ENCODE measurements at regions not wholly inside any gene's neighbourhood (a gene's known extent, or its start where the extent isn't known, plus 50 kb on each side); places are given as distances from the start of the nearest gene placed in this dataset.

DNA sequence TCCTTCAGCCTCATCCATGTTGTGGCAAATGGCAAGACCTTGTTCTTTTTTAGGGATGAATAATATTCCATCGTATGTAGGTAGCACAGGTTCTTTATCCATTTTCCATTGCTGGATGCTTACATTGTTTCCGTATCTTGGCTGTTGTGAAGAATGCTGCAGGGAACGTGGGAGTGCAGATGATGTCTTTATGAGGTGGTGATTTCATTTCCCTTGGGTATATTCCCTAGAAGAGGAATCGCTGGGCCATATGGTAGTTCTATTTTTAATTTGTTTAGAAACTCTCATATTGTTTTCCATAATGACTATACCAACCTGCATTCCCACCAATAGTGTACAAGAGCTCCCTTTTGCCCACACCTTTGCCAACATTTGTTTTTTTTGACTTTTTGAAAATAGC is 186.3 kb upstream of the TMTC4 start:
- no peak overlapping the region for H3K27ac ChIP-seq

DNA sequence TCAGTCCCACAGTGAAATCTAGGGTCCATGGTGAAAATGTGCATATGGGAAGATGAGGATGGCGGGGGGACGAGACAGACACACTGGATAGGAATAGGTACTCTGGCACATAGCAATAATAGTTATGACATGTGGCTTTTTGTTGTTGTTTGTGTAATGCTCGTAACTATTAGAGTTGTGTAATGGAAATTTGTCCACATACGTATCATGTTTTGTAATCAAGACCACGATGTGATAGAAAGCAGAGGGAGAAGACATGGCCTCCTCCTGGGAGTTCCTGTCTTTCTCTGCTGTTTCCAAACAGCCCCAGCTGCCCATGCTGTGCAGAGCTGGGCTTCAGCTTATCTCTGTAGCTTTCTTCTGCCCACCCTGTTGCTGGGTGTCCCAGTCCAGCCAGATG is 185.3 kb upstream of the TMTC4 start:
- H3K27ac ChIP-seq = no peak overlapping the region
- TF ChIP-seq ZFX (IDR thresholded peaks at IDR 0.05) = no peak
- TF ChIP-seq, protein P1, sequence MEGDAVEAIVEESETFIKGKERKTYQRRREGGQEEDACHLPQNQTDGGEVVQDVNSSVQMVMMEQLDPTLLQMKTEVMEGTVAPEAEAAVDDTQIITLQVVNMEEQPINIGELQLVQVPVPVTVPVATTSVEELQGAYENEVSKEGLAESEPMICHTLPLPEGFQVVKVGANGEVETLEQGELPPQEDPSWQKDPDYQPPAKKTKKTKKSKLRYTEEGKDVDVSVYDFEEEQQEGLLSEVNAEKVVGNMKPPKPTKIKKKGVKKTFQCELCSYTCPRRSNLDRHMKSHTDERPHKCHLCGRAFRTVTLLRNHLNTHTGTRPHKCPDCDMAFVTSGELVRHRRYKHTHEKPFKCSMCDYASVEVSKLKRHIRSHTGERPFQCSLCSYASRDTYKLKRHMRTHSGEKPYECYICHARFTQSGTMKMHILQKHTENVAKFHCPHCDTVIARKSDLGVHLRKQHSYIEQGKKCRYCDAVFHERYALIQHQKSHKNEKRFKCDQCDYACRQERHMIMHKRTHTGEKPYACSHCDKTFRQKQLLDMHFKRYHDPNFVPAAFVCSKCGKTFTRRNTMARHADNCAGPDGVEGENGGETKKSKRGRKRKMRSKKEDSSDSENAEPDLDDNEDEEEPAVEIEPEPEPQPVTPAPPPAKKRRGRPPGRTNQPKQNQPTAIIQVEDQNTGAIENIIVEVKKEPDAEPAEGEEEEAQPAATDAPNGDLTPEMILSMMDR (conservative IDR thresholded peaks at IDR 0.05) = no peak

More for the DNA sequence above, 186.3 kb upstream of the TMTC4 start:
- TF ChIP-seq ZFX (IDR thresholded peaks at IDR 0.05) = no peak
- TF ChIP-seq, protein P1 (conservative IDR thresholded peaks at IDR 0.05) = no peak

DNA sequence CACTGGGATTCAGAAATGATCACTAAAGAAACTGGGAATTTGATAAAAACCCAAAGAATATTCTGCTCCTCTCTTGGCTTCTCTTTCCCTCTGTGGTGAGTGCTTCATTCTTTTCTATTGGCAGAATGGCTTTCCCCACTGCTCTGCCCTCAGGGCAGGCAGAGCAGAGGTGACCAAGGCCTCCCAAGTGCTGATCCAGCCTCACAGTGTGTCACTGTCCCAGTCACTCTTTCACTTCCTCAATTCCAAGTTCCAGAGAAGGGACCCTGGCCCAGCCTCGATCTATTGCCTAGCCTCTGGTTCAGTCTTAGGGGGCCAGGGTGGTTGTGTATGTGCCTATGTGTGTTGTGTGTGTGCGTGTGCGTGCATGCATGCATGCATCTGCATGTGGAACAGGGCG is 180.6 kb upstream of the TMTC4 start:
- no peak for TF ChIP-seq ZFX (IDR thresholded peaks at IDR 0.05)
- TF ChIP-seq, protein P1 (conservative IDR thresholded peaks at IDR 0.05) = no peak
- H3K27ac ChIP-seq = no peak overlapping the region

DNA sequence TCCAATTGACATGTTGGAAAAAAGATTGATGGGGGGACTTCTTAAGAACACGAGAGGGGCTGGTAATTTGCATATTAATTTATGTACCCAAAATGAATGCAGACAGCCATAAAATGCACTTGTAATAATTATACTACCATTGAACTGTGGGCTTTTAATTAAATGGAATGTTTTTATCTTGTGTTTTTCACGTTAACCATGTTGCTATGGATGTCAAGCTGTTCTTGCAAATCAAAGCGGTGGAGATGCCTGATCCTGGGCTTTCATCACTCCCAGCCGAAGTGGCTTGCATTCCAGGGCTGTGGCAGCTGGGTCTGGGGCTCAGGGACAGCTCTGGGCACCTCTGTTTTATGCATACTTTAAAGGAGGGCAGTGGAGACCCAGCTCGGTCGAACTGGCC is 179.4 kb upstream of the TMTC4 start:
- H3K27ac ChIP-seq = no peak overlapping the region
- no peak for TF ChIP-seq ZFX (IDR thresholded peaks at IDR 0.05)
- TF ChIP-seq, protein P1 (conservative IDR thresholded peaks at IDR 0.05) = no peak

DNA sequence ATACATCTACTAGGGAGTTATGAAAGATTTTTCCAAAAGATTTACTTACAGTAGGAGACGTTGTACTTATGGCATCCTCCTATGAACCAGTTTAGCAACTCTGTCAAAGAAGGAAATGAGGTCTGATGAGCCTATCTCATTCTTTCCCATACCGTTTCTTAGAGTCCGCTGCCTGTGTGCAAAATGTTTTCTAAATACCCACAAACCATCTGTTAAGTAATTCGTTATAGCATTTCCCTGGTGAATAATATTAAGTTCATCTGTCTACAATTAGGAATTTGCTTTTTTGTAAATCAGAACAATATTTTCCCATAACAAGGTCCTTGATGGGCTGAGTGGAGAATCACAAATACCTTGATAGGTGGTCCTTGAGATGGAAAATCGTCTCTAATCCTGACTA is 178.8 kb upstream of the TMTC4 start:
- TF ChIP-seq, protein P1 (conservative IDR thresholded peaks at IDR 0.05) = no peak
- no peak for TF ChIP-seq ZFX (IDR thresholded peaks at IDR 0.05)
- H3K27ac ChIP-seq = no peak overlapping the region

DNA sequence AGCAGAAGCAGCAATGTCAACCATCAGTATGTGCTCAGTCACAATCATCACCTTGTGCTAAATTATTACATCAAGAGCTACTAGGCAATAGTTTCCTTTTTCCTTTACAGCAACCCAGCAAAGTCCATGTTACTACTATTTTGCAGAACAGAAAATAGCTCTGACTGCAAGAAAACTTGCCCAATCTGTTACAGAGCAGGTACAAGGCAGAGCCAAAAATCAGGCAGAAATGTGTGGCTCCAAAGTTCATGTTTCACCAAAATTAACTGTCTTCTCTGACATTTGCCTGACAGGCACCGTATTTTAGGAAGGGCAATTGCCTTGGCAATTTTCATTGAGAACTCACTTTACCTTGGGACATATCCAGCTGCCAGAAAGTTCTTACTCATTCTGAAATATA is 177.6 kb upstream of the TMTC4 start:
- TF ChIP-seq, protein P1 (conservative IDR thresholded peaks at IDR 0.05) = no peak
- TF ChIP-seq ZFX (IDR thresholded peaks at IDR 0.05) = no peak
- H3K27ac ChIP-seq = no peak overlapping the region

DNA sequence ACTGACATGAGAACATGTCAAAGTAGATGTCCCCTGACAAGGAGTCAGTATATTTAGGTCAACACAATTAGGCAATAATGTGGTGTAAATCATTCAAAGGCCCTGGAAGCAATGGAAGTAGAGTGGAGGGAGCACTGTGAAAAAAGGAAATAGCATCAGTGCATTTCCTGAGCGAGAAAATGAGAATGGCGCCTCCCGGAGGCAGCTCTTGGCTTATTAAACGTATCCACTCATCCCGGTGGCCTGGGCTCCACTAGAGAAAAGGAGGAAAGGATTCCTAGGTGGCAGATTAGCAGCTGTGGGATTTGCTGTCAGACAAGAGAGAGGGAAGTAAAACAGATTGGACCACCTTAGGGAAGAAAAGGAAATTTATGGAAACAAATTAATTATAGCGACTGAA is 173.7 kb upstream of the TMTC4 start:
- no peak overlapping the region for H3K27ac ChIP-seq
- TF ChIP-seq ZFX (IDR thresholded peaks at IDR 0.05) = no peak
- TF ChIP-seq, protein P1 (conservative IDR thresholded peaks at IDR 0.05) = no peak
